GM06990 (cell line): ENCODE measurements at regions not wholly inside any gene's neighbourhood (a gene's known extent, or its start where the extent isn't known, plus 50 kb on each side); places are given as distances from the start of the nearest gene placed in this dataset.

Experiments
- DNase-seq: peaks from one replicate; pipeline ENCODE4 v3.0.0-alpha.2; 2011; ENCODE audit not compliant: insufficient read length; ENCODE audit errors: extremely low read depth
- H3K27me3 ChIP-seq: replicated peaks from 2 replicates; pipeline ENCODE4 v1.6.0; 2011; ENCODE audit warnings: low read length; ENCODE audit not compliant: control insufficient read depth, insufficient read depth
- H3K36me3 ChIP-seq: 2 replicates; pipeline ENCODE4 v1.5.1; 2011; ENCODE audit warnings: low read length; ENCODE audit not compliant: control insufficient read depth, insufficient read depth
- H3K4me3 ChIP-seq: replicated peaks from 2 replicates; pipeline ENCODE4 v1.5.1; 2011; ENCODE audit warnings: low read depth, mild to moderate bottlenecking, control low read depth, low read length
- TF ChIP-seq, protein P1 (sequence below): IDR thresholded peaks from 2 replicates; pipeline ENCODE4 v1.5.1; 2011; ENCODE audit warnings: low read length, control low read depth, mild to moderate bottlenecking, inconsistent platforms; ENCODE audit not compliant: insufficient read depth, poor library complexity, severe bottlenecking

DNA sequence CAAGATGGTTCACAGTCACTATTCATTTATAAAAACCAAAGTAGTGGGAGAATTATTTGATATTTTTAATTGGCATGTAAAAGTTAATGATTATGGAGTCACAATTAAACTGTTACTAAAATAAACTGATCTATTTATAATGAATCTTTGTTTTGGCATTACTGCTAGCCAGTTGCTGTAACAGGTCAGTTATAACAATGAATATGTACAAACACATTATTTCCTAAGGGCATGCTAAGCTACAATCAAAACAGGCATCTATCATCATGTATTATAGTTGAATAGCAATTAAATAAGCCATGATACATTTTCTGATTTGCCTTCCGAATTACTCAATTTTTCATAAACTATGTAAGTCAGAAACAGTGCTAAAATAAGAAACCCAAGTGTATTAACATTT is 518.3 kb downstream of the SLC16A7 start:
- DNase-seq: no peak
- H3K36me3 ChIP-seq: no peaks in the 10 kb centered on the region
- TF ChIP-seq, protein P1, sequence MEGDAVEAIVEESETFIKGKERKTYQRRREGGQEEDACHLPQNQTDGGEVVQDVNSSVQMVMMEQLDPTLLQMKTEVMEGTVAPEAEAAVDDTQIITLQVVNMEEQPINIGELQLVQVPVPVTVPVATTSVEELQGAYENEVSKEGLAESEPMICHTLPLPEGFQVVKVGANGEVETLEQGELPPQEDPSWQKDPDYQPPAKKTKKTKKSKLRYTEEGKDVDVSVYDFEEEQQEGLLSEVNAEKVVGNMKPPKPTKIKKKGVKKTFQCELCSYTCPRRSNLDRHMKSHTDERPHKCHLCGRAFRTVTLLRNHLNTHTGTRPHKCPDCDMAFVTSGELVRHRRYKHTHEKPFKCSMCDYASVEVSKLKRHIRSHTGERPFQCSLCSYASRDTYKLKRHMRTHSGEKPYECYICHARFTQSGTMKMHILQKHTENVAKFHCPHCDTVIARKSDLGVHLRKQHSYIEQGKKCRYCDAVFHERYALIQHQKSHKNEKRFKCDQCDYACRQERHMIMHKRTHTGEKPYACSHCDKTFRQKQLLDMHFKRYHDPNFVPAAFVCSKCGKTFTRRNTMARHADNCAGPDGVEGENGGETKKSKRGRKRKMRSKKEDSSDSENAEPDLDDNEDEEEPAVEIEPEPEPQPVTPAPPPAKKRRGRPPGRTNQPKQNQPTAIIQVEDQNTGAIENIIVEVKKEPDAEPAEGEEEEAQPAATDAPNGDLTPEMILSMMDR: no peak
- H3K4me3 ChIP-seq: no peak overlapping the region
- H3K27me3 ChIP-seq: no peaks in the 10 kb centered on the region

DNA sequence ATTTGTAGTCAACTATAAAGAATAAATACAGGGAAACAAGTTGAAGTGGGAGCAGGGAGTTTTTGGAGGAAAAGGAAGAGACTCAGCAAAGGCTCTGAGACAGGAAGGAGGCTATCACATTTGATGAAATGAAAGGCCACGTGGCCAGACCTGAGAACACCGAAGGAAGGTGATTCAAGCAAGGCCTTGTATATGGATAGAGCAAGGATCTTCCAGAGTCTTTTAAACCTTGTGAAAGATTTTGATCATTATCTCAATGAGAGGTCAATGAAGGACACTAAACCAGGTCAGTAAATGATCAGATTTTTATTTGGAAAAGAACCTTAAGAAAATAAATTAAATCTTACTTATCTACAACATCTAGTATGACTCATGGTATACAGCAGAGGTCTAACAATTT is 523.5 kb downstream of the SLC16A7 start:
- Histone ChIP-seq H3K27me3 (no peaks in the 10 kb centered on the region), H3K36me3 (no peaks in the 10 kb centered on the region), H3K4me3 (no peak overlapping the region)
- TF ChIP-seq, protein P1: no peak
- no peak for DNase-seq

DNA sequence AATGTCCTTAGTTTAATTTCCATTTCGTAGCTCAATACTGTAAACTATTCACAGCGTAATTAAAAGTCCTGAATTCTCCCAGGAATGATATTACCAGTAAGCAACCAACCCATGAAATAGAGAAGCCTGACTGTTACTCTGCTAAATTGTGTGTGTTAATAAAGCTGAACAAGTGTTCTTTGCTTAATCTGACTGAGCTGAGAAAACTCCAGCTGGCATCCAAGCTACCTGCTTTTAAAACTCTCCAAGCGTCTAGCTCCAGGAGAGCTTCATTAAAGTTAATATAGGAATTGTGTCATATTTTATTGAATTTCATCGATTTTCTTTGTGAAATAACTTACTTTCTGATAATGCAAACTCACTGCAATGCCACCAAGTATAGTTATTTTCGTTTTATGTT is 524.4 kb downstream of the SLC16A7 start:
- no peak for DNase-seq
- Histone ChIP-seq H3K27me3 (no peaks in the 10 kb centered on the region), H3K4me3 (no peak overlapping the region), H3K36me3 (no peaks in the 10 kb centered on the region)
- TF ChIP-seq, protein P1: no peak

DNA sequence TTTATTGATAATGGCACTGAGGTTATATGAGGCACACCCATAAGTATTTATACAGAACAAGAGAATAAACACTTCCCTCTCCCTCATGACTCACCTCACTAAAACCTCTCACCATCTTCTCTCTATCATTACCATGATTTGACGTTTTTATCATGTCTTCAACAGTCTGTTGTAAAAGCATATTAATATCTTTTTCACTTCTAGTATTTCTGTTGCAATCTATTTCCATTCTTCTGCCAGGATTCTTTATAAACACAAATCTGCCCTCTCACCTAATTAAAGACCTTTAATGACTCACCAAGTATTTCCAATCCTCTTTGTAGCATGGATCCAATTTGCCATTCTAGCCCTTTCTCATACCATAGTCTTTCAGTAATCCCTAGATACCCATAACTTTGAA is 527.7 kb downstream of the SLC16A7 start:
- Histone ChIP-seq H3K36me3 (no peaks in the 10 kb centered on the region), H3K27me3 (no peaks in the 10 kb centered on the region), H3K4me3 (no peak overlapping the region)
- DNase-seq: no peak
- TF ChIP-seq, protein P1: no peak

DNA sequence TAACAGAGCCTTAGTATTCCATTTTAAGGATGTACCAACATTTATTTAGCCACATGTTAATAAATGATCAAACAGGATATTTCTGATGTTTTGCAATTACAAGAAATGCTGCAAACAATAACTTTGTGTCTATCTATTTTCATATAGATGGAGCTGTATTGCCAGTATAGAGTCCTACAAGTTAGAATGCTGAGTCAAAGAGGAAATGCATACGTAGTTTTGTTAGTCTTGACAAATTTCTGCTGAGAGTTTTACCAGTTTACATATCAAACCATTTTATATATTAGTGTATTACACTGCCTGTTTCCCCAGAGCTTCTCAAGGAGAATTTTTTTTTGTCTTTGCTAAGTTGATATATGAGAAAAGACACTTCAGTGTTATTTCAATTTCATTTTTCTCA is 541.7 kb downstream of the SLC16A7 start:
- TF ChIP-seq, protein P1: no peak
- no peaks in the 10 kb centered on the region for H3K27me3 ChIP-seq
- DNase-seq: no peak

DNA sequence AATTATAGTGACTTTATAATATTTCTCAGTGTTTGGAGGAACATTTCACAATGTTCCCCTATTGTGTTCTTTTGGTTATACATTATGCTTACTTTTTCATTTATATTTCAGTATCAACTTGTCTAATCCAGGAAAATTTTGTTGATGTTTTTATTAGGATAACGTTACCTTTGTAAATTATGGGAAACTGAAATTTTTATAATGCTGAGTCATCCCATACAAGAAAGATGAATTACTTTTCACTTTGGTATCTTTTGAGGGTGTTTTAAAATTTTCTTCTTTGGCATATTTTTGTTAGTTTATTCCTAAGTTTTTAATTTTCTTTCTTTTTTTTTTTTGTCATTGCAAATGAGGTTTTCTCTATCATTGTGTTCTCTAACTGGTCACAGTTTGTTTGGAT is 542.7 kb downstream of the SLC16A7 start:
- no peaks in the 10 kb centered on the region for H3K27me3 ChIP-seq
- DNase-seq: no peak
- TF ChIP-seq, protein P1: no peak

More for the DNA sequence above, 541.7 kb downstream of the SLC16A7 start:
- Histone ChIP-seq H3K4me3 (no peak overlapping the region), H3K36me3 (no peaks in the 10 kb centered on the region)

More for the DNA sequence above, 542.7 kb downstream of the SLC16A7 start:
- Histone ChIP-seq H3K4me3 (no peak overlapping the region), H3K36me3 (no peaks in the 10 kb centered on the region)
